GM23338 (cell line): ENCODE measurements at regions not wholly inside any gene's neighbourhood (a gene's known extent, or its start where the extent isn't known, plus 50 kb on each side); places are given as distances from the start of the nearest gene placed in this dataset.

Source experiments
- ATAC-seq: fragments of 200-7000 bp; cut with Tn5 transposase; 3 replicates; pipeline ENCODE4 v1.9.1; 2020
- DNase-seq: peaks from one replicate; pipeline ENCODE4 v3.0.0-alpha.2; 2015; ENCODE audit warnings: low spot score
- H2AFZ ChIP-seq: fragments of 200-600 bp; sonication (generic); 2 replicates; pipeline ENCODE4 v1.8.0; 2016; ENCODE audit warnings: antibody characterized with exemption, mild to moderate bottlenecking, moderate library complexity
- H3F3A ChIP-seq: fragments of 200-600 bp; sonication (generic); replicated peaks from 2 replicates; pipeline ENCODE4 v1.8.0; 2017; ENCODE audit warnings: antibody characterized with exemption, mixed run types, low read depth
- H3K27ac ChIP-seq: fragments of 200-600 bp; sonication (generic); 2 replicates; pipeline ENCODE4 v1.6.1; 2016; ENCODE audit warnings: low read depth
- H3K27me3 ChIP-seq: fragments of 200-600 bp; sonication (generic); 2 replicates; pipeline ENCODE4 v1.8.0; 2016; ENCODE audit warnings: mild to moderate bottlenecking, mixed run types, moderate library complexity; ENCODE audit not compliant: insufficient read depth
- H3K36me3 ChIP-seq: fragments of 200-600 bp; sonication (generic); 2 replicates; pipeline ENCODE4 v1.8.0; 2016; ENCODE audit warnings: mild to moderate bottlenecking; ENCODE audit not compliant: insufficient read depth
- H3K4me1 ChIP-seq: fragments of 200-600 bp; sonication (generic); 2 replicates; pipeline ENCODE4 v1.8.0; 2016; ENCODE audit warnings: mild to moderate bottlenecking, moderate library complexity; ENCODE audit not compliant: insufficient read depth
- H3K4me2 ChIP-seq: fragments of 200-600 bp; sonication (generic); 2 replicates; pipeline ENCODE4 v1.7.1; 2017; ENCODE audit warnings: mixed run types
- H3K4me3 ChIP-seq: fragments of 200-600 bp; sonication (generic); 2 replicates; pipeline ENCODE4 v1.6.1; 2016; ENCODE audit warnings: mixed run types
- H3K79me2 ChIP-seq: fragments of 200-600 bp; sonication (generic); replicated peaks from 2 replicates; pipeline ENCODE4 v1.8.0; 2017; ENCODE audit warnings: mild to moderate bottlenecking; ENCODE audit not compliant: insufficient read depth
- H3K9me2 ChIP-seq: fragments of 200-600 bp; sonication (generic); 2 replicates; pipeline ENCODE4 v1.8.0; 2017; ENCODE audit not compliant: insufficient read depth
- H4K20me1 ChIP-seq: fragments of 200-600 bp; sonication (generic); replicated peaks from 2 replicates; pipeline ENCODE4 v1.8.0; 2017; ENCODE audit warnings: mild to moderate bottlenecking; ENCODE audit not compliant: insufficient read depth
- H3K27ac Mint-ChIP-seq: 2 replicates; pipeline ENCODE4 v1.8.0; 2020; ENCODE audit warnings: inconsistent platforms, mild to moderate bottlenecking, moderate library complexity, mixed read lengths
- H3K27me3 Mint-ChIP-seq: 3 replicates; pipeline ENCODE4 v1.8.0; 2022; ENCODE audit warnings: low read depth, mild to moderate bottlenecking, moderate library complexity, mixed read lengths, inconsistent platforms; ENCODE audit not compliant: insufficient read depth, poor library complexity
- H3K36me3 Mint-ChIP-seq: 3 replicates; pipeline ENCODE4 v1.8.0; 2021; ENCODE audit warnings: low read depth, mild to moderate bottlenecking, inconsistent platforms, moderate library complexity, mixed read lengths
- H3K4me1 Mint-ChIP-seq: 3 replicates; pipeline ENCODE4 v1.8.0; 2020; ENCODE audit warnings: mild to moderate bottlenecking, inconsistent platforms, mixed read lengths
- H3K4me3 Mint-ChIP-seq: 3 replicates; pipeline ENCODE4 v1.8.0; 2021; ENCODE audit warnings: moderate library complexity, mild to moderate bottlenecking, inconsistent platforms, mixed read lengths
- H3K9me3 Mint-ChIP-seq: 3 replicates; pipeline ENCODE4 v1.8.0; 2020; ENCODE audit warnings: moderate library complexity, mild to moderate bottlenecking, inconsistent platforms, mixed read lengths
- CREB1 ChIP-seq: fragments of 250-450 bp; sonication (Bioruptor Pico); IDR thresholded peaks from 2 replicates; pipeline ENCODE4 v1.5.0; 2020; ENCODE audit warnings: low read depth, mild to moderate bottlenecking, moderate library complexity
- EZH2 ChIP-seq: fragments of 200-600 bp; sonication (generic); IDR thresholded peaks from one replicate; pipeline ENCODE4 v1.8.0; 2017; ENCODE audit warnings: antibody characterized with exemption, mild to moderate bottlenecking, low read depth; ENCODE audit not compliant: unreplicated experiment
- JUNB ChIP-seq: IDR thresholded peaks from one replicate; pipeline ENCODE4 v1.6.1; 2016; ENCODE audit warnings: antibody characterized with exemption; ENCODE audit not compliant: unreplicated experiment
- POLR2AphosphoS5 ChIP-seq: IDR thresholded peaks from 2 replicates; pipeline ENCODE4 v1.6.1; 2016; ENCODE audit warnings: antibody characterized with exemption, low read depth
- REST ChIP-seq: IDR thresholded peaks from one replicate; pipeline ENCODE4 v1.6.1; 2018; ENCODE audit warnings: antibody characterized with exemption; ENCODE audit not compliant: unreplicated experiment
- STAT1 ChIP-seq: IDR thresholded peaks from one replicate; pipeline ENCODE4 v1.6.1; 2016; ENCODE audit warnings: antibody characterized with exemption; ENCODE audit not compliant: unreplicated experiment
- ZNF114 ChIP-seq: fragments of 250-450 bp; sonication (Bioruptor Pico); IDR thresholded peaks from 2 replicates; pipeline ENCODE4 v1.5.0; 2020; ENCODE audit warnings: mild to moderate bottlenecking, moderate library complexity
- TF ChIP-seq, protein P1 (sequence below): fragments of 250-450 bp; sonication (Bioruptor Pico); IDR thresholded peaks from 2 replicates; pipeline ENCODE4 v1.5.0; 2020; ENCODE audit warnings: mild to moderate bottlenecking, moderate library complexity
- TF ChIP-seq, protein P2 (sequence below), 2 experiments: fragments of 200-600 bp in 1 of 2; sonication (generic) in 1 of 2; conservative IDR thresholded peaks; 2 replicates each; pipeline versions ENCODE4 v1.5.1 to v1.6.1; 2016 to 2017; ENCODE audit warnings: antibody characterized with exemption in 2 of 2, low read depth in 2 of 2, mild to moderate bottlenecking in 2 of 2, moderate library complexity in 1 of 2
- TF ChIP-seq, protein P3 (sequence below): IDR thresholded peaks from 2 replicates; pipeline ENCODE4 v1.6.1; 2016; ENCODE audit warnings: antibody characterized with exemption

DNA sequence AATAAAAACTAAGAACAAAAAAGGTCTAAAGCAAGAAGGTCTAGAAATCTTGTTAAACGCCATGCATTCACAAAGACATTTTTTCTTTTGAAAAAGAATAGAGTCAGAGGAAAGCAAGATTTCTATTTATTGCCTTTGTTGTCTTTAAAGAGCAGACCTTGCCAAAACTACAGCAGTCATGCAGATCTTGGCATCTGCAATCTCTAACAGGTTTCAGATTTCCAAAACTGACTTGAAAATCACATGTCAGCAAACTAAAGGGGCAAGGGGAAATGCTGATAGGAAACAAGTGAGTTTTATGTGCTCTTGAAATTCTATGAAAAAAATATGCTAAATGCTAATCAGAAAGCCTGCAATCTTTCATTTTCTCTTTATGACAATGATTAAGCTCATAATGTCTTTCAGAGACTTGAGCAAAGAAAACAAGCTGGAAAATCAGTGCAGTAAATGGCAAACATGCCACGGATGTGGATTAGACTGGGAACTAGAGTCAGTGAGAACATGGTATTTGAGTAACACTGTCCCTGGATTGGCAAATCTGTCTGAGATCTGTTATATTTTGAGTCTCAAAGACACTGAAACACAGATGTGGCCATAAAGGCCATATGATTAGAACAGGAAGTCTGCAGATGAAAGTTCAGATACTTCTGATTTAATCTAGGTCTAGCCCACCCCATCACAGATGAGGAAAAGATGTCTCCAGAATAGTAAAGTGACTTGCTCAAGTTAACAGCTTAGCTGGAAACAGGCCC is 361.4 kb upstream of the RPS23 start:
- no peak for ATAC-seq
- DNase-seq = no peak
- Mint-ChIP-seq H3K36me3 (no peaks in the 10 kb centered on the region), H3K27me3 (no peaks in the 10 kb centered on the region), H3K9me3 (no peaks in the 10 kb centered on the region), H3K4me3 (no peak overlapping the region), H3K4me1 (peaks cover 23% of the 10 kb centered on the region; the same call in 2 of the 3 replicates), H3K27ac (no peak overlapping the region)
- Histone ChIP-seq H3K27me3 (no peaks in the 10 kb centered on the region), H3K4me1 (peaks cover 18% of the 10 kb centered on the region), H3K4me2 (no peak overlapping the region), H3K27ac (no peak overlapping the region), H3K4me3 (no peak overlapping the region), H2AFZ (no peak overlapping the region), H3F3A (no peaks in the 10 kb centered on the region), H4K20me1 (no peaks in the 10 kb centered on the region), H3K9me2 (no peaks in the 10 kb centered on the region), H3K36me3 (no peaks in the 10 kb centered on the region), H3K79me2 (no peaks in the 10 kb centered on the region)
- TF ChIP-seq POLR2AphosphoS5 (no peak), STAT1 (no peak), ZNF114 (CRISPR knock-in tag) (no peak), REST (no peak), CREB1 (CRISPR knock-in tag) (no peak), JUNB (no peak), EZH2 (no peak)
- TF ChIP-seq, protein P1, sequence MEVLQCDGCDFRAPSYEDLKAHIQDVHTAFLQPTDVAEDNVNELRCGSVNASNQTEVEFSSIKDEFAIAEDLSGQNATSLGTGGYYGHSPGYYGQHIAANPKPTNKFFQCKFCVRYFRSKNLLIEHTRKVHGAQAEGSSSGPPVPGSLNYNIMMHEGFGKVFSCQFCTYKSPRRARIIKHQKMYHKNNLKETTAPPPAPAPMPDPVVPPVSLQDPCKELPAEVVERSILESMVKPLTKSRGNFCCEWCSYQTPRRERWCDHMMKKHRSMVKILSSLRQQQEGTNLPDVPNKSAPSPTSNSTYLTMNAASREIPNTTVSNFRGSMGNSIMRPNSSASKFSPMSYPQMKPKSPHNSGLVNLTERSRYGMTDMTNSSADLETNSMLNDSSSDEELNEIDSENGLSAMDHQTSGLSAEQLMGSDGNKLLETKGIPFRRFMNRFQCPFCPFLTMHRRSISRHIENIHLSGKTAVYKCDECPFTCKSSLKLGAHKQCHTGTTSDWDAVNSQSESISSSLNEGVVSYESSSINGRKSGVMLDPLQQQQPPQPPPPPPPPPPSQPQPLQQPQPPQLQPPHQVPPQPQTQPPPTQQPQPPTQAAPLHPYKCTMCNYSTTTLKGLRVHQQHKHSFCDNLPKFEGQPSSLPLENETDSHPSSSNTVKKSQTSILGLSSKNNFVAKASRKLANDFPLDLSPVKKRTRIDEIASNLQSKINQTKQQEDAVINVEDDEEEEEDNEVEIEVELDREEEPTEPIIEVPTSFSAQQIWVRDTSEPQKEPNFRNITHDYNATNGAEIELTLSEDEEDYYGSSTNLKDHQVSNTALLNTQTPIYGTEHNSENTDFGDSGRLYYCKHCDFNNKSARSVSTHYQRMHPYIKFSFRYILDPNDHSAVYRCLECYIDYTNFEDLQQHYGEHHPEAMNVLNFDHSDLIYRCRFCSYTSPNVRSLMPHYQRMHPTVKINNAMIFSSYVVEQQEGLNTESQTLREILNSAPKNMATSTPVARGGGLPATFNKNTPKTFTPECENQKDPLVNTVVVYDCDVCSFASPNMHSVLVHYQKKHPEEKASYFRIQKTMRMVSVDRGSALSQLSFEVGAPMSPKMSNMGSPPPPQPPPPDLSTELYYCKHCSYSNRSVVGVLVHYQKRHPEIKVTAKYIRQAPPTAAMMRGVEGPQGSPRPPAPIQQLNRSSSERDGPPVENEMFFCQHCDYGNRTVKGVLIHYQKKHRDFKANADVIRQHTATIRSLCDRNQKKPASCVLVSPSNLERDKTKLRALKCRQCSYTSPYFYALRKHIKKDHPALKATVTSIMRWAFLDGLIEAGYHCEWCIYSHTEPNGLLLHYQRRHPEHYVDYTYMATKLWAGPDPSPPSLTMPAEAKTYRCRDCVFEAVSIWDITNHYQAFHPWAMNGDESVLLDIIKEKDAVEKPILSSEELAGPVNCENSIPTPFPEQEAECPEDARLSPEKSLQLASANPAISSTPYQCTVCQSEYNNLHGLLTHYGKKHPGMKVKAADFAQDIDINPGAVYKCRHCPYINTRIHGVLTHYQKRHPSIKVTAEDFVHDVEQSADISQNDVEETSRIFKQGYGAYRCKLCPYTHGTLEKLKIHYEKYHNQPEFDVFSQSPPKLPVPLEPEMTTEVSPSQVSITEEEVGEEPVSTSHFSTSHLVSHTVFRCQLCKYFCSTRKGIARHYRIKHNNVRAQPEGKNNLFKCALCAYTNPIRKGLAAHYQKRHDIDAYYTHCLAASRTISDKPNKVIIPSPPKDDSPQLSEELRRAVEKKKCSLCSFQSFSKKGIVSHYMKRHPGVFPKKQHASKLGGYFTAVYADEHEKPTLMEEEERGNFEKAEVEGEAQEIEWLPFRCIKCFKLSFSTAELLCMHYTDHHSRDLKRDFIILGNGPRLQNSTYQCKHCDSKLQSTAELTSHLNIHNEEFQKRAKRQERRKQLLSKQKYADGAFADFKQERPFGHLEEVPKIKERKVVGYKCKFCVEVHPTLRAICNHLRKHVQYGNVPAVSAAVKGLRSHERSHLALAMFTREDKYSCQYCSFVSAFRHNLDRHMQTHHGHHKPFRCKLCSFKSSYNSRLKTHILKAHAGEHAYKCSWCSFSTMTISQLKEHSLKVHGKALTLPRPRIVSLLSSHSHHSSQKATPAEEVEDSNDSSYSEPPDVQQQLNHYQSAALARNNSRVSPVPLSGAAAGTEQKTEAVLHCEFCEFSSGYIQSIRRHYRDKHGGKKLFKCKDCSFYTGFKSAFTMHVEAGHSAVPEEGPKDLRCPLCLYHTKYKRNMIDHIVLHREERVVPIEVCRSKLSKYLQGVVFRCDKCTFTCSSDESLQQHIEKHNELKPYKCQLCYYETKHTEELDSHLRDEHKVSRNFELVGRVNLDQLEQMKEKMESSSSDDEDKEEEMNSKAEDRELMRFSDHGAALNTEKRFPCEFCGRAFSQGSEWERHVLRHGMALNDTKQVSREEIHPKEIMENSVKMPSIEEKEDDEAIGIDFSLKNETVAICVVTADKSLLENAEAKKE (CRISPR knock-in tag) = no peak
- TF ChIP-seq, protein P2, sequence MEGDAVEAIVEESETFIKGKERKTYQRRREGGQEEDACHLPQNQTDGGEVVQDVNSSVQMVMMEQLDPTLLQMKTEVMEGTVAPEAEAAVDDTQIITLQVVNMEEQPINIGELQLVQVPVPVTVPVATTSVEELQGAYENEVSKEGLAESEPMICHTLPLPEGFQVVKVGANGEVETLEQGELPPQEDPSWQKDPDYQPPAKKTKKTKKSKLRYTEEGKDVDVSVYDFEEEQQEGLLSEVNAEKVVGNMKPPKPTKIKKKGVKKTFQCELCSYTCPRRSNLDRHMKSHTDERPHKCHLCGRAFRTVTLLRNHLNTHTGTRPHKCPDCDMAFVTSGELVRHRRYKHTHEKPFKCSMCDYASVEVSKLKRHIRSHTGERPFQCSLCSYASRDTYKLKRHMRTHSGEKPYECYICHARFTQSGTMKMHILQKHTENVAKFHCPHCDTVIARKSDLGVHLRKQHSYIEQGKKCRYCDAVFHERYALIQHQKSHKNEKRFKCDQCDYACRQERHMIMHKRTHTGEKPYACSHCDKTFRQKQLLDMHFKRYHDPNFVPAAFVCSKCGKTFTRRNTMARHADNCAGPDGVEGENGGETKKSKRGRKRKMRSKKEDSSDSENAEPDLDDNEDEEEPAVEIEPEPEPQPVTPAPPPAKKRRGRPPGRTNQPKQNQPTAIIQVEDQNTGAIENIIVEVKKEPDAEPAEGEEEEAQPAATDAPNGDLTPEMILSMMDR (conservative IDR thresholded peaks at IDR 0.05; ENCODE audit: low read depth in 2 of 2) = no peak
- TF ChIP-seq, protein P3, sequence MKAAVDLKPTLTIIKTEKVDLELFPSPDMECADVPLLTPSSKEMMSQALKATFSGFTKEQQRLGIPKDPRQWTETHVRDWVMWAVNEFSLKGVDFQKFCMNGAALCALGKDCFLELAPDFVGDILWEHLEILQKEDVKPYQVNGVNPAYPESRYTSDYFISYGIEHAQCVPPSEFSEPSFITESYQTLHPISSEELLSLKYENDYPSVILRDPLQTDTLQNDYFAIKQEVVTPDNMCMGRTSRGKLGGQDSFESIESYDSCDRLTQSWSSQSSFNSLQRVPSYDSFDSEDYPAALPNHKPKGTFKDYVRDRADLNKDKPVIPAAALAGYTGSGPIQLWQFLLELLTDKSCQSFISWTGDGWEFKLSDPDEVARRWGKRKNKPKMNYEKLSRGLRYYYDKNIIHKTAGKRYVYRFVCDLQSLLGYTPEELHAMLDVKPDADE = no peak
